Stimulated activated CD4-positive, alpha-beta T cell treated with anti-CD3 and anti-CD28 coated beads, Interleukin-12 subunit alpha, Interleukin-12 subunit beta, amount 100 ng/mL, for 4 hours (primary cell): ENCODE measurements at regions not wholly inside any gene's neighbourhood (a gene's known extent, or its start where the extent isn't known, plus 50 kb on each side); places are given as distances from the start of the nearest gene placed in this dataset.
"Not testable (repeated sequence)": the region's sequence is repeated elsewhere in the genome, so short reads cannot be mapped to it uniquely, and the experiment has no call there.

Source experiments
- DNase-seq: peaks from one replicate; pipeline ENCODE4 v3.0.0-alpha.2; 2020

DNA sequence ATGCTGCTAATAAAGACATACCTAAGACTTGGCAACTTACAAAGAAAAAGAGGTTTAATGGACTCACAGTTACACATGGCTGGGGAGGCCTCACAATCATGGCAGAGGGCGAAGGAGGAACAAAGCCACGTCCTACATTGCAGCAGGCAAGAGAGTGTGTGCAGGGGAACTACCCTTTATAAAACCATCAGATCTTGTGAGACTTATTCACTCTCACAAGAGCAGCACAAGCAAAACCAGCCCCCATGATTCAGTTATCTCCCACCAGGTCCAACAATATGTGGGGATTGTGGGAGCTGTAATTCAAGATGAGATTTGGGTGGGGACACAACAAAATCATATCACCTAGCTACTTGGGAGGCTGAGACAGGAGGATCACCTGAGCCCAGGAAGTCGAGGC lies 202.4 kb downstream of the FAM43A start:
- DNase-seq, result not testable (repeated sequence)

DNA sequence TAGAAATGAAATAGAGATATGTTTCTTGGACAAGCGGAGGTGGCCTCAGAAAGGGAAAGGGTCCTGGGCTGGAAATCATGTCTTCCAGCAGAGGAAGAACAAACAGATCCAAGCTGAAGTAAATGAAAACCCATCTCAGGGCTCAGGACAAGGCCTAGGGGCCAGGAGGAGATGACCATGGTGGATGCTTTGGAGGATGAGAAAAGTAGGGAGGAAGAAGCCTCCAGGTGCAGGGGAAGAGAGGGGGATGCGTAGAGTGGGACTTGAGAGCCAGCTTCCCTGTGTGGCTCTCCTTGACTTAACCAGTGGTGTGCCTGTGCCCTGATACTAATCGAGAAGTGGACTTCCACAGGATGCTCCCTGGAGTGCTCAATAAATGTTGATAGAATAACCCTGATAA lies 203.2 kb downstream of the FAM43A start:
- DNase-seq, result no peak

DNA sequence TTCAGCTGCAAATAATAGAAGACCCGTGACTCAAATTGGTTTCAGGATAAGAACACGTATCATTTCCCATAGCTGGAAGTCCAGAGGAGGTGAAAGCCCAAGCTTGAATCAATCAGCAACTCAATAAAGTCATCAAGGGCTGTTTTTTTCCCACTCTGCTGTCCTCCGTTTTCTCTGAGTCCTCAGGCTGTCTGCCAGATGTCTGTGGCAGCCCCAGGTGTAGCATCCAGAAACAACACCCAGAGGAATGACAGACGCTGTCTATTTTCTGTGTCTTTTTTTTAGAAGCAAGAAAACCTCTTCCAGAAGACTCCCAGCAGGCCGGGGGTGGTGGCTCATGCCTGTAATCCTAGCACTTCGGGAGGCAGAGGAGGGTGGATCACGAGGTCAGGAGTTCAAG lies 204.4 kb downstream of the FAM43A start:
- DNase-seq, result no peak

DNA sequence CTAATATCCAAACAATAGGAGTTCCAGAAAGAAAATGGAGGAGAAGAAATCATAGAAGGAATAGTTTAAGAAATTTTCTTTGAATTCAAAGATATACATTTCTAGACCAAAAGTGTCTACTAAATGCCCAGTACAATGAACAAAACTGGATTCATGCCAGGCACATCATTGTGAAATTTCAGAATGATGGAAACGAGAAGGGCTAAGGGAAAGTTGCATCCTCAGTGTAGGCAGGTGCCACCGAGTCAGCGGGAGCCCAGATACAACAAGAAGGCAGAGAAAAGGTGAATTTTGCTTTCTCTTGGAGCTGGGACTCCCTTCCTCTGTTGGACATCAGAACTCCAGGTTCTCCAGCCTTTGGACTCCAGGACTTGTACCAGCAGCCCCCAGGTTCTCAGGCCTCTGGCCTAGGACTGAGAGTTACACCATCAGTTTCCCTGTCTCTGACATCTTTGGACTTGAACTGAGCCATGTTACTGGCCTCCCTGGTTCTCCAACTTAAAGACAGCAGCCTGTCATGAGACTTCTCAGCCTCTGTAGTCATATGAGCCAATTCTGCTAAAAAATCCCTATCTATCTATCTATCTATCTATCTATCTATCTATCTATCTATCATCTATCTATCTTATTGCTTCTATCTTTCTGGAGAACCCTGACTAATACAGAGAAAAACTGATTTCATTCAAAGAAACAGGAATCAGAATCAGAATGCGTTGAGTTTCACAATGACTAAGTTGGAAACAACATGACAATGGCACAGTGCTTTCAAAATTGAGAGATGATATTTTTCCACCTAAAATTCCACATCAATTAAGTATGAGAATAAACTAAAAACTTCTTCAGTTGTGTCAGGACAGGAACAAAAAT lies 207.7 kb downstream of the FAM43A start:
- DNase-seq, result no peak

DNA sequence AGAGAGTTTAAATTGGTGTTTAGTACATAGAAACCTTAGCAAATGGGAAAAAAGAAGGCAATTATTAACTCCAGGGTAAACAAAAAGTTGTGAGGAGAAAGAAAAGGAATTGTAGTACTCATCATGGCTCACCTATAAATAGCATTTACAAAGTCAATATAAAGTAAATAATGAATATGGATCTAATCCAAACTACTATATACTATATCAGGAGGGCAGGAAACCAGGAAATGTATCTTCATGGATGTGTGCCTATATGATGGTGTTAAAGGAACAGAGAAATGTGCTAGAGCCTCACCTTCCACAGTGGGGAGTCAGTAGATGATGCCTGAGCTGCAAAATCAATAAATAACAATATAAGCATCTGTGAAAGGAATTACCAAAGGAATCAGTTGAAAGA lies 208.9 kb downstream of the FAM43A start:
- no peak for DNase-seq

DNA sequence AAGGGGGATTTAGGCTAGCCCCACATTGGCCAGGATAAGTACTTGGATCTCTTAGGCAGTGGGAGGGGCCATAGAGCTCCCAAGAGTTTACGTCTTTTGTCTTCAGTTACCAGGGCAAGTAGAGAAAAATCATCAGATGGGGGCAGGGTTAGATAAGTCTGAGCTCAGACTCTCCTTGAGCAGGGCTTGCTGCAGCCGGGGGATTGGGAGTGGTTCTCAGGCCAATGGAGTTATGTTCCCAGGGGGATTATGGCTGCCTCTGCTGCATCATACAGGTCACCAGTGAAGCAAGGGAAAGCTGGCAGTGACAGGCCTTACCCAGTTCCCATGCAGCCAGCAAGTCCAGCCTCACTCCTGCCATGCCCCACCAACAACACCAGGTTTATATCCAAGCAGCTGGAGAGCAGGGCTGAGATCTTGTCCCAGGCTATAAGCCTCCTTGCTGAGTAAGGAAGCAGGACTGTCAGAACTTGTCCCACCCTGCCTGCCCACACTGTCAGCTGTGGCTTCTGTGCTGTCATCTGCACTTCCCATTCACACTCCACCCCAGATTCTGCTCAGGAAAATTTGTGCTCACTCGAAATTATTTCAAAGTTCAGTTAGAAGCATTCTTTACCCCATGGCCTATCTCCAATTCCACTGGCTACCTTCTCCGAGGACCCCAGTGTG lies 215.3 kb downstream of the FAM43A start:
- no peak for DNase-seq

DNA sequence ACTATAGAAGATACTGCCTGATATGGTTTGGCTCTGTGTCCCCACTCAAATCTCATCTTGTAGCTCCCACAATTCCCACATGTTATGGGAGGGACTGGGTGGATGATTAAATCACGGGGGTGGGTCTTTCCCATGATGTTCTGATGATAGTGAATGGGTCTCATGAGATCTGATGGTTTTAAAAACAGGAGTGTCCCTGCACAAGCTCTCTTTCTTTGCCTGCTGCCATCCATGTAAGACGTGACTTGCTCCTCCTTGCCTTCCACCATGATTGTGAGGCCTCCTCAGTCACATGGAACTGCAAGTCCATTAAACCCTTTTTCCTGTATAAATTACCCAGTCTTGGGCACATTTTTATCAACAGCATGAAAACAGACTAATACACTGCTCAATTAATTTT lies 217.8 kb downstream of the FAM43A start:
- DNase-seq, result not testable (repeated sequence)

DNA sequence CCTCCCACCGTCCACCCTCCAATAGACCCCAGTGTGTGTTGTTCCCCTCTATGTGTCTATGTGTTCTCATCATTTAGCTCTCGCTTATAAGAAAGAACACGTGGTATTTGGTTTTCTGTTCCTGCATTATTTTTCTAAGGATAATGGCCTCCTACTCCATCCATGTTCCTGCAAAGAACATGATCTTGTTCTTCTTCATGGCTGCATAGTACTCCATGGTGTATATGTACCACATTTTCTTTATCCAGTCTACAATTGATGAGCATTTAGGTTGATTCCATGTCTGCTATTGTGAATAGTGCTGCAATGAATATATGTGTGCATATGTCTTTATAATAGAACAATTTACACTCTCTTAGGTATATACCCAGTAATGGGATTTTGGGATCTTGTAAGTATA lies 219.3 kb downstream of the FAM43A start:
- DNase-seq, result not testable (repeated sequence)

DNA sequence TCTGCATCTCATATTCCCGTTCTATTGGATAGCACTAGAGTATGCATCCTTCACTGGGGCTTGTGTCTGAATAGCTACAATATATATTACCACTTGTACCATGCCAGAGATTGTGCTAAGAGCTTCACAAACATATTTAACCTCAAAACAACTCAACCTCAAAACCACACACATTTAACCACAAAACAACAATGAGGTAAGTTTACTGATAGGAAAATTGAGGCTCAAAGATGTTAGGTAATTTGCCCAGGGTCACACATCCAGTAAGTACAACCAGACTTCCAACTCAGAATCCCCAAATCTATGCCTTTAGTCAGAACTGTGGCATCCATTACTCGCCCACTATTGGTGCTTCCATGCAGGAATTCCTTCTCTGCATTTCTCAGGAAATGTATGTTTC lies 220.0 kb downstream of the FAM43A start:
- DNase-seq, result no peak

DNA sequence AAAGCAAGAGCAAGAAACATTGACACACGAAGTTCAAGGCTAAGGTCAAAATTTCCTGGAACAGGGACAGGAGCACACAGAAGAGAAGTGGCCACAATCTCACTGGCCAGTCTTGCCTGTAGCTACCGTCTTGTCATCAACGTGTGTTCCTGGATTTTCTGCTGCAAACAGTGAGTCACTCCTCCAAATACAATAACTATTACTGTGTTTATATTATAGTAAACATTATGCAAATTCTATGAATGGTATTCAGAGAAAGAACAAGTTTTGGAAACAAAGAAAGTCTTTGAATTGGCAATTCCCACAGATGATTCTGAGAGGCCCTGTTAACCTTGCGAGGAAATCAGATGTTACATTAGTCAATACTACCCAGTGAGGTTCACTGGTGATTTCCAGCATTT lies 220.5 kb downstream of the FAM43A start:
- DNase-seq, result no peak

DNA sequence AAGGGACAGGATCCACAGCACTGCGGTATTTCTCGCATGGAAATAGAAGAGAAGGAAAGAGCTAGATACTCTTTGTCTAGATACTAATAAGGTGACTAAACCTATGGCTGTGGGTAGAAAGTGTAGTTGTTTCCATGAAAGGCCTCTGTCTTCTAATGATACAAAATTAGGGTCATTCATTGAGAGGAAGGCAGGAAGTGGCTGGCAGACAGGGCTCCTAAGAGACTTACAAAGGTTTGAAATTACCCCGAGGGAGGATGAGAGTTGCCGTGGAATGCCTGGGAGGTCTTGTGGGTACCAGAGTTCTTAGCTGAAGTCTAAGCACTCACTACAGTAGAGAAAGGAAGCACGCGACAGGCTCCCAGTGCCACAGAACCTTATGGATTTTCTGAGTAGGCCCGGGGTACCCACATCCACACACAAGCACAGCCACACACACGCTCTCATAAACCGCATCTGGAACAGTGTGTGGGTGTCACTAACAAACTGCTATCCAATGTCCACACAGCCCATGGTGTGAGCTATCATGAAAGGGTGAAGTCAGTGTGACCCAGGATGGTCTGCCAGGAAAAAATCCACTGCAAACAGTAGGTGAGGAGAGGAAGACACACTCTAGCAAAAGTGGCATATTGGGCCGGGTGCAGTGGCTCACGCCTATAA lies 221.4 kb downstream of the FAM43A start:
- DNase-seq, result no peak

DNA sequence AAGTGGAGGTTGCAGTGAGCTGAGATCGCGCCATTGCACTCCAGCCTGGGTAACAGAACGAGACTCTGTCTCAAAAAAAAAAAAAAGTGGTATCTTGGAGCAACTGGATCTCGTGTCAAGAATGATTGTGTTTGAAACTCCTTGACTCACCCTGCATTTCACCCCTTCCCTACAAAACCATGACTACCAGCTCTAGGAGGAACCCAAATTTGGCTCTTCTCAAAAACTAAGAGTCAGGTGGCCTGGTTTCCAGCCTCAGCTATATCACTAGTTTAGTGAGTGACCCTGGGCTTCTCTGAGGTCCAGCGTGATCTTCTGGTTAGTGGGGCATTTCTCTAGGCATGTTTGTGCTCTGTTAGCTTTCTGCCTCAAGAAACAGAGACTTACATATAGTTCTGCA lies 222.1 kb downstream of the FAM43A start:
- no peak for DNase-seq

DNA sequence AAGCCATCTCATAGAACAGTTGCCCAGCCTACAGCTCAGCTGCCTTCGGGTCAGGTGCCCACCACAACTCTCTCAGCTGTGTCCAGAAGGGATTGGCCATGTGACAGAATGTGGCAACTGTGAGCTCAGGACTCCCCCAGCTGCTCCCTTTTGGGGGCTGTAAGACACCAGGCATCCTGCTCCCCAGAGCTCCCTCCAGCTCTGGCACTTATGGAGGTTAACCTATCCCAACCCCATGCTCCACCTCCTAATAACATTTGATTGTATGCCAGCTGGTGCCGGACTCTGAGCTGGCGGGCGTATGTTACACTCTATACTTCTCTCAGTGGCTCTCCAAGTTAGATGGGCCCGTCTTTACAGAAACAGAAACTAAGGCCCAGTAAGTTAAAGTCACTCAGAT lies 222.8 kb downstream of the FAM43A start:
- DNase-seq, result no peak

DNA sequence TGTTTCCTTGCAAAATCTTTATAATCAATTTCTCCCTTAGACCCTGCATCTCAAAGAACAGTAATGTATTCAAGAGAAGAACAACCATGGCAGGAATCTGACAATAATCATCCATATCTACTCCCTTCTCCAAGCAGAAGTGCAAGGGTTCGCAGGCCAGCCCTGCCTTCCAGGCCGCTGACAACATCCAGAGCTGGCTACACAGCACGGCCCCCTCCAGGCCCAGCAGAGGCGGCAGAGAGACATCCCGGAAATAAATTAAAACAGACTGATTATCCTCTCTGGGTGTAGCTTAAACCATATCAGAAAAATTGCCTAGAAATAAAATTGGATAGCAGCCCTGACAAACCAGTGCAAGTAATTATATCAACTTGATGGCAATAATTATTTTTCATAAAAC lies 223.3 kb downstream of the FAM43A start:
- DNase-seq, result no peak

DNA sequence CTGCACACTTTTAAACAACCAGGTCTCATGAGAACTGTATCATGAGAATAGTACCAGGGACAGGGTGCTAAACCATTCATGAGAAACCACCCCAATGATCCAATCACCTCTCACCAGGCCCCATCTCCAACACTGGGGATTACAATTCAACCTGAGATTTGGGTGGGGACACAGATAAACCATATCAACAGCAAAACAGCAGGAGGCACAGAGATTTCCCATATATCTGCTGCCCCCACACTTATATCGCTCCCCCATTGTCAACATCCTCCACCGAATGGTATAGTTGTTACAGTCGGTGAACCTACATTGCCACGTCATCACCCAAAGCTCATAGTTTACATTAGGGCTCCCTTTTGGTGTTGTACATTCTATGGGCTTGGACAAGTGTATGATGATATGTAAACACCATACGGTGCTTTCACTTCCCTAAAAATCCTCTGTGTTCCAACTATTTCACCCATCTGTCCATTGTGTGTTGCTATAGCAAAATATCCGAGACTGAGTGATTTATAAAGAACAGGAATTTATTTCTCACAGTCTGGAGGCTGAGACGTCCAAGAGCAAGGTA lies 224.8 kb downstream of the FAM43A start:
- DNase-seq, result no peak

DNA sequence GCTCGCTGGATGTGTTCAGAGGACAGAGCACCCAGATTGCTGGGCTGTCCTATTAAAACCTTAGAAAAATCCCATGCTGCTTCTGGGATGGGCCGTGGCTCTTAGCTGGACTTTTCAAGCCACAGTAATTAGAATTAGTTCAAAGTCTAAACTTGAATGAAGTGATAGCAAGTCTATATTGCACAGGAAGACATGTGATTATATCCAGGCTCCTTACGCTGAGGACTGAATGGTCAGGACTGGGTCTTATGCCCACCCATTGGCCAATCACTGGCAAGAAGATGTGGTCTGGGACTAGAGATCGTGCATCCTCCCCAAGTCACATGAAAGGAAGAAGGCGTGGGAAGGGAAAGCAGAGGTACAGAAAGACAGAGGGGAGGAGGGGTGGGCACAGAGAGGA lies 227.6 kb downstream of the FAM43A start:
- DNase-seq, result no peak

DNA sequence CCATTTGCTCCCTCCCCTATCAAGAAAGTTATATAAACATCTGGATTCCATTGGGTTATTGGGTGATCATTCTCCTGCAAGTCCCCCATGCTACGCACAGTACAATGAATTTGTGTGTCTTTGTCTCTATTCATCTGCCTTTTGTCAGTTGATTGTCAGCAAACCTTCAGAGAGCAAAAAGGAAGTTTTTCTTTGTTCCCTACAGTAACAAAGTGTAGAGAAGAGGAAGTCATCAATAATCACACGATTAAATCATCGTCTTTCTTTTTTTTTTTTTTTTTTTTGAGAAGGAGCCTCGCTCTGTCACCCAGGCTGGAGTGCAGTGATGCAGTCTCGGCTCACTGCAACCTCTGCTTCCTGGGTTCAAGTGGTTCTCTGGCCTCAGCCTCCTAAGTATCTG lies 239.2 kb downstream of the FAM43A start:
- not testable (repeated sequence) for DNase-seq

DNA sequence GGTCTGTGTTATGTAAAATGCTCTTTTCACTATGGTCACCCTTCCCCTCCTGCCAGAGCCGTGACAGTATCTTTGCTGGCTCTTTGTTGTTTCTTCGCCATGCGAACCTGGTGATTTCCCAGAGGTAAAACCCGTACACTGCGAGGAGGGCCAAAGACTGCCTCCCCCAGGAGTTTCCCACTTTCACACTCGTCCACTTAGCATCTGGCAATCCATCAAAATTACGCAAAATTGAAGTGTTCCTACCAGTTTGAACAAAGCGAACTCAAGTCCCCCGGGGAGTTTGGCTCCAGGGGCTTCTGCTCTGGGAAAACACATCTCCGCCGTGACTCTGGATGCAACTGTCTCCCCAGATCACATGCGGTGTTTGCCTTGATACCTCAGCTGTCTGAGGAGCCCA lies 239.9 kb downstream of the FAM43A start:
- no peak for DNase-seq

DNA sequence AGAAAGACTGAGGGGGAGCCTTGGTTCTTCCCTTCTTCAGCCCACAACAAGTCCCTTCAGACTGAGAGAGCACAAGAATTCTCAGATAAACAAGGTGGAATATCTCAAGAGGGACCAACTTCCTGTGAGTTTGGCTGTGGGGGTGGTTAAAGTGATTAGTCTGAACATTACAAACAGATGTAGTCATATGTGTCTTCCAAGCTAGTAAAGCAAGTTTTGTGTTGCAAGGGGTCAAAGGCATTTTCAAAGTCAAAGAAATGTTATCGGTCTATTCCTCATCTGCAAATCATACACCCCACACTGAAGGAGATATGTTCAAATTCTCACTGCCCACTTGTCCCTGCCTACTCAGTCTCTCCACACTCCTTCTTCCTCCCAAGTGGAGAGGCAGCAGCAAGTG lies 242.5 kb downstream of the FAM43A start:
- DNase-seq, result no peak

DNA sequence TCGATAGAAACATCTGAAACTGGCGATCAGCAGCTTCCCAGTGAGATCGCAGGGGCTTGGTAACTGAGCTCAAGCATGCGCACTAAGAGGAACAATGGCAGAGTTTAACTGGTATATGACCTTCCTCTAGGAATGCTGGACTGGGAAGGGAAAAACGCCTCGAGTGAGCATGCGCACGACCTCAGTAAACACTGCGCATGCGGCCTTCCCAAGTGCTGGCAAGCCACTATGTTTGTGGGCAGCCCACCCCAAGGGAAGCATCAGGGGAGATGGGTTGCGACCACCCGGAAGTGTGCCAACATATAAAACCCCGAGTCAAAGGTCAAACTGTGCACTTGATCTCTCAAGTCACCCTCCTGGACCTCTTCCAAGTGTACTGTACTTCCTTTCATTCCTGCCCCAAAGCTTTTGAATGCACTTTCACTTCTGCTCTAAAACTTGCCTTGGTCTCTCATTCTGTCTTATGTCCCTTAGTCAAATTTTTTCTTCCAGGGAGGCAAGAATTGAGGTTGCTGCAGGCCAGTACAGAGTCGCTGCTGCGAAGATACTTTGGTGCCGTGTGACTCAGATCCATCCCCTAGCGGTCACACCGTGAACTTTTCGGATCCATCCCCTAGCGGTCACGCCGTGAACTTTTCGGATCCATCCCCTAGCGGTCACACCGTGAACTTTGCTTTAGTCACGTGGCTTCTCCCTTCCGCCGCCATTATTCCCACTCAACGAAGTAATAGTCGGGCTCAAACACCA lies 243.3 kb downstream of the FAM43A start:
- no peak for DNase-seq

DNA sequence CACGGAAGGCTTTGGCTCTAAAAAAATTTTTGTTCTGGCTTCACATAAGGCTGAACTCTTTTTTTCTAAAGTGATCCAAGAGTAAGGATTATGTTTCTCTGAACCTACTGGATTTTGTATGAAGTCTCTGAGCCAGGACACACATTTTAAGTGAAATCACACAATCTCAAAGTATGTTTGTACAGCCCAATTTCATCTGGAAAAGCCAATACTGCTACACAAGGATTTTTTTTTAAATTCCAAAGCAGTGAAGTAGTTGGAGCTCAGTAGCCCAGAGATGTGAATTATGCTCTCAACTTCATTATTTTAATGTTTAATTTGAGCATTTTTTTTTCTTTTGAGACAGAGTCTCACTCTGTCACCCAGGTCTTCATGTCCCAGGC lies 243.9 kb downstream of the FAM43A start:
- no peak for DNase-seq

DNA sequence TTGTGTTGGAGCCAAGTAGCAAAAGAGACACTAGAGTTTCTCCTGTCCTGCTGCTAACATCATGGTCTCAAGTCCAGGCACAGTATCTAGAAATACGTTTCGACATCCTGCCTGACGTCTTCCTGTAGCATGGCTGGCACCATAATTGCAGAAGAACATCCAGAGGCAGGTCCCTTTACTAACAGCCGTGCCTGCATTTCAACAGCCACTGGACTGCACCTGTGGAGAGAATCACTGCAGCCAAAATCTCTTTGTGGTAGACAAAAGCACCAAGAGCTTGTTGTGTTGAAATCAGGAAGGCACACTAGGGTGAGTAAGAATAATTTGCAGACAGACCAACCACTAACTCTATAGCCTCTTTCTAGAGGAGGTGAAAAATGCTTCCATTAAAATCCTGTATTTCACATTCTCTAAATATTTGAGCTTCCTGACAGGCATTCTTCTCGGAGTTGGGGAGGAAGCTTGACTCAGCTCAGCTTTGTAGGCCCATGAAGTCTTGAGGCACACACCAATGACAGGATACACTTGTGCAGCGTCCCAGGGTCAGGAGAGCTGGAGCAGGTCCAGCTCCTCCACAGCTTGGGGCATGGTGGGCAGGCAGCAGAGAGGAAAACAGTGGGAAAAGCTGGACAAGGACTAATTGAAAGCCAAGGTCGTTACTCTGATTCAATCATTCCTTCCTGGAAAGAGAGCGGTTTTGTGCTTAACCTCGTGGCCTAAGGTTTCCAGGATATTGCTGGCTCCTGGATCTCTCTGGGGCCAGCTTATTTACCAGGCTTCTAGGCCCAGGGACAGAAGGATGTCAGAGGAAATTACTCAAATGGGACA lies 244.9 kb downstream of the FAM43A start:
- DNase-seq, result no peak
